Prostate gland (tissue), 2 donors: ENCODE measurements at regions not wholly inside any gene's neighbourhood (a gene's known extent, or its start where the extent isn't known, plus 50 kb on each side); places are given as distances from the start of the nearest gene placed in this dataset.

Experiments used
- CTCF ChIP-seq, 4 experiments: fragments of 200-600 bp in 2 of 4; fragments of 450-650 bp in 2 of 4; sonication (generic) in 2 of 4; IDR thresholded peaks; 1 replicate in 3 of 4; 2 replicates in 1 of 4; pipeline ENCODE4 v1.5.1; 2016 to 2019; ENCODE audit warnings: antibody characterized with exemption in 4 of 4, mild to moderate bottlenecking in 2 of 4, moderate library complexity in 2 of 4
- POLR2AphosphoS5 ChIP-seq: sonication (generic); formaldehyde crosslinking; IDR thresholded peaks from one replicate; pipeline ENCODE4 v1.6.1; 2017; ENCODE audit warnings: antibody characterized with exemption

GRCh38 chr16:17628983-17629382 lies 158.2 kb upstream of the XYLT1 start:
- TF ChIP-seq CTCF (IDR thresholded peaks at IDR 0.05) (no peak), POLR2AphosphoS5 (no peak)
